Neural cell (in vitro differentiated cells): ENCODE measurements at regions not wholly inside any gene's neighbourhood (a gene's known extent, or its start where the extent isn't known, plus 50 kb on each side); places are given as distances from the start of the nearest gene placed in this dataset.

Experiments
- CTCF ChIP-seq: fragments of 450-650 bp; IDR thresholded peaks from 2 replicates; pipeline ENCODE4 v1.5.1; 2014; ENCODE audit warnings: antibody characterized with exemption, mild to moderate bottlenecking, moderate library complexity; ENCODE audit not compliant: poor library complexity, severe bottlenecking
- EP300 ChIP-seq: fragments of 450-650 bp; conservative IDR thresholded peaks from 2 replicates; pipeline ENCODE4 v1.6.1; 2014; ENCODE audit warnings: antibody characterized with exemption, mild to moderate bottlenecking, moderate library complexity; ENCODE audit not compliant: poor library complexity, severe bottlenecking
- EZH2 ChIP-seq: fragments of 200-600, 300-800 bp; shearing (Covaris generic), sonication (generic); IDR thresholded peaks from 2 replicates; pipeline ENCODE4 v1.6.1; 2014; ENCODE audit warnings: antibody characterized with exemption, low read length, borderline replicate concordance, mild to moderate bottlenecking; ENCODE audit not compliant: insufficient read depth, poor library complexity, severe bottlenecking
- MXI1 ChIP-seq: fragments of 450-650 bp; conservative IDR thresholded peaks from 2 replicates; pipeline ENCODE4 v1.6.1; 2014; ENCODE audit warnings: antibody characterized with exemption, mild to moderate bottlenecking; ENCODE audit not compliant: poor library complexity, severe bottlenecking
- POLR2AphosphoS5 ChIP-seq: IDR thresholded peaks from 2 replicates; pipeline ENCODE4 v1.6.1; 2012
- RAD21 ChIP-seq: fragments of 450-650 bp; conservative IDR thresholded peaks from 2 replicates; pipeline ENCODE4 v1.6.1; 2014; ENCODE audit warnings: antibody characterized with exemption, mild to moderate bottlenecking, moderate library complexity
- SMC3 ChIP-seq: fragments of 450-650 bp; conservative IDR thresholded peaks from 2 replicates; pipeline ENCODE4 v1.6.1; 2014; ENCODE audit warnings: antibody characterized with exemption, mild to moderate bottlenecking, moderate library complexity; ENCODE audit not compliant: poor library complexity
- TAF1 ChIP-seq: IDR thresholded peaks from 2 replicates; pipeline ENCODE4 v1.6.1; 2012; ENCODE audit warnings: low read depth
- TF ChIP-seq, protein P1 (sequence below): IDR thresholded peaks from 2 replicates; pipeline ENCODE4 v1.6.1; 2012; ENCODE audit warnings: borderline replicate concordance

DNA sequence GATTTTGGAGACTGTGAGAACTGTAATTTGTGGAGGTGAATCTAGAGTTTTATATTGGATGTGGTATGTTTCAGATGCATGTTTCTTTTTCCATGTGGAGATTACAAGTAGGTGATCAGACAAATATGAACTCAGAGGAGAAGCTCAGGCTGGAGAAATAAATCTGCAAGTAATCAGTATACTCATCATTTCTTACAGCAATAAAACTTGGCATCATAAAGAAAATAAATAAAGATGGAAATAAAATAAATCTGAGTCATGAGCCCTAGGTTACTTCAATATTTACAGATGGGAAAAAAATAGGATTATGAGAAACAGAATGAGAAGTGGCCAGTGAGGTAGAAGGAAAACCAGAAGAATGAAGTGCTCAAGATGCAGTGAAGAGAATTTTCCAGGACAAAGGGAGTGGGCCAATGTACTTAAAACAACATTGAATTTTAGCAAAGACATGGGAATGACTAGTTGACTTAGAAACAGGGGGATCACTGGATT is 453.8 kb downstream of the DSC3 start:
- TF ChIP-seq CTCF (no peak), POLR2AphosphoS5 (no peak), EP300 (no peak), EZH2 (no peak), MXI1 (no peak), TAF1 (no peak), SMC3 (no peak), RAD21 (no peak)
- TF ChIP-seq, protein P1, sequence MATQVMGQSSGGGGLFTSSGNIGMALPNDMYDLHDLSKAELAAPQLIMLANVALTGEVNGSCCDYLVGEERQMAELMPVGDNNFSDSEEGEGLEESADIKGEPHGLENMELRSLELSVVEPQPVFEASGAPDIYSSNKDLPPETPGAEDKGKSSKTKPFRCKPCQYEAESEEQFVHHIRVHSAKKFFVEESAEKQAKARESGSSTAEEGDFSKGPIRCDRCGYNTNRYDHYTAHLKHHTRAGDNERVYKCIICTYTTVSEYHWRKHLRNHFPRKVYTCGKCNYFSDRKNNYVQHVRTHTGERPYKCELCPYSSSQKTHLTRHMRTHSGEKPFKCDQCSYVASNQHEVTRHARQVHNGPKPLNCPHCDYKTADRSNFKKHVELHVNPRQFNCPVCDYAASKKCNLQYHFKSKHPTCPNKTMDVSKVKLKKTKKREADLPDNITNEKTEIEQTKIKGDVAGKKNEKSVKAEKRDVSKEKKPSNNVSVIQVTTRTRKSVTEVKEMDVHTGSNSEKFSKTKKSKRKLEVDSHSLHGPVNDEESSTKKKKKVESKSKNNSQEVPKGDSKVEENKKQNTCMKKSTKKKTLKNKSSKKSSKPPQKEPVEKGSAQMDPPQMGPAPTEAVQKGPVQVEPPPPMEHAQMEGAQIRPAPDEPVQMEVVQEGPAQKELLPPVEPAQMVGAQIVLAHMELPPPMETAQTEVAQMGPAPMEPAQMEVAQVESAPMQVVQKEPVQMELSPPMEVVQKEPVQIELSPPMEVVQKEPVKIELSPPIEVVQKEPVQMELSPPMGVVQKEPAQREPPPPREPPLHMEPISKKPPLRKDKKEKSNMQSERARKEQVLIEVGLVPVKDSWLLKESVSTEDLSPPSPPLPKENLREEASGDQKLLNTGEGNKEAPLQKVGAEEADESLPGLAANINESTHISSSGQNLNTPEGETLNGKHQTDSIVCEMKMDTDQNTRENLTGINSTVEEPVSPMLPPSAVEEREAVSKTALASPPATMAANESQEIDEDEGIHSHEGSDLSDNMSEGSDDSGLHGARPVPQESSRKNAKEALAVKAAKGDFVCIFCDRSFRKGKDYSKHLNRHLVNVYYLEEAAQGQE: no peak
